Endodermal cell (in vitro differentiated cells): ENCODE measurements at regions not wholly inside any gene's neighbourhood (a gene's known extent, or its start where the extent isn't known, plus 50 kb on each side); places are given as distances from the start of the nearest gene placed in this dataset.

ENCODE experiments used
- DNase-seq: peaks from one replicate; pipeline ENCODE4 v3.0.0-alpha.2; 2017
- H3K27ac ChIP-seq: 2 replicates; pipeline ENCODE4 v1.5.1; 2013; ENCODE audit warnings: mild to moderate bottlenecking, low read depth, low read length, moderate library complexity
- H3K27me3 ChIP-seq: 2 replicates; pipeline ENCODE4 v1.6.1; 2013; ENCODE audit warnings: mild to moderate bottlenecking, low read length, moderate library complexity; ENCODE audit not compliant: insufficient read depth, control insufficient read depth, poor library complexity, severe bottlenecking
- H3K36me3 ChIP-seq: 2 replicates; pipeline ENCODE4 v1.7.0; 2013; ENCODE audit warnings: mild to moderate bottlenecking, low read length, moderate library complexity; ENCODE audit not compliant: control insufficient read depth, insufficient read depth
- H3K4me1 ChIP-seq: one replicate; pipeline ENCODE4 v1.7.0; 2013; ENCODE audit warnings: low read length; ENCODE audit not compliant: control insufficient read depth, insufficient read depth
- H3K4me3 ChIP-seq: 2 replicates; pipeline ENCODE4 v1.5.1; 2013; ENCODE audit warnings: mild to moderate bottlenecking, low read length, moderate library complexity
- H3K9ac ChIP-seq: 2 replicates; pipeline ENCODE4 v1.6.1; 2013; ENCODE audit warnings: mild to moderate bottlenecking, low read length, moderate library complexity; ENCODE audit not compliant: poor library complexity, severe bottlenecking; ENCODE audit errors: extremely low read depth
- H3K9me3 ChIP-seq: 2 replicates; pipeline ENCODE4 v1.6.1; 2013; ENCODE audit warnings: mild to moderate bottlenecking, low read length, moderate library complexity; ENCODE audit not compliant: control insufficient read depth
- H3K27ac Mint-ChIP-seq: 2 replicates; pipeline ENCODE4 v1.8.0; 2020; ENCODE audit warnings: mixed read lengths
- H3K27me3 Mint-ChIP-seq: 2 replicates; pipeline ENCODE4 v1.8.0; 2021; ENCODE audit warnings: mild to moderate bottlenecking, mixed read lengths; ENCODE audit not compliant: insufficient read depth
- H3K36me3 Mint-ChIP-seq: 2 replicates; pipeline ENCODE4 v1.8.0; 2020; ENCODE audit warnings: low read depth, mixed read lengths
- H3K4me1 Mint-ChIP-seq: 2 replicates; pipeline ENCODE4 v1.8.0; 2020; ENCODE audit warnings: mixed read lengths
- H3K4me3 Mint-ChIP-seq: 2 replicates; pipeline ENCODE4 v1.8.0; 2020; ENCODE audit warnings: mild to moderate bottlenecking, moderate library complexity, mixed read lengths
- H3K9me3 Mint-ChIP-seq: 2 replicates; pipeline ENCODE4 v1.8.0; 2020; ENCODE audit warnings: mild to moderate bottlenecking, mixed read lengths
- WGBS, 2 experiments: methylation state at CpG; one replicate each; pipeline versions ENCODE4 v1.1.5 to v1.1.7; 2013; ENCODE audit warnings: missing lambda C conversion rate in 2 of 2, mixed read lengths in 1 of 2; ENCODE audit not compliant: insufficient coverage in 1 of 2, insufficient read length in 1 of 2; 5-methylcytosine and 5-hydroxymethylcytosine counted together
- TF ChIP-seq, protein P1 (sequence below): fragments of 200-600 bp; sonication (generic); conservative IDR thresholded peaks from 2 replicates; pipeline ENCODE4 v1.5.0; 2021; ENCODE audit warnings: antibody characterized with exemption, mild to moderate bottlenecking

DNA sequence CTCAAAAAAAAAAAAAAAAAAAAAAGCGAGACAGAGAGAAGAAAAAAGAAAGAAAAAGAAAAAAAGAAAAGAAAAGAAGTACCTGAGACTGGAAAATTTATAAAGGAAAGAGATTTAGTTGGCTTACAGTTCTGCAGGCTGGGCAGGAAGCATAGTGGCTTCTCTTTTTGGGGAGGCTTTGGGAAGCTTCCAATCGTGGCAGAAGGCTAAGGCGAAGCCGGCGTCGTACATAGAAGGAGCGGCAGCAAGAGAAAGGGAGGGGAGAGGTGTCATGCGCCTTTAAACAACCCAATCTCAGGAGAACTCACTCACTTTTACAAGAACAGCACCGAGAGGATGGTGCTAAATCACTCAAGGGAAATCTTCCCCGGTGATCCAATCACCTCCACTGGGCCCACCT is 272.1 kb upstream of the FOXK1 start:
- Mint-ChIP-seq H3K27ac (no peak overlapping the region), H3K36me3 (no peaks in the 10 kb centered on the region), H3K27me3 (peaks cover 14% of the 10 kb centered on the region), H3K4me3 (no peak overlapping the region), H3K4me1 (no peaks in the 10 kb centered on the region), H3K9me3 (peaks cover 35% of the 10 kb centered on the region)
- Histone ChIP-seq H3K27me3 (no peaks in the 10 kb centered on the region), H3K27ac (no peak overlapping the region), H3K36me3 (no peaks in the 10 kb centered on the region), H3K4me1 (no peaks in the 10 kb centered on the region), H3K4me3 (no peak overlapping the region), H3K9ac (no peak overlapping the region), H3K9me3 (peaks cover 7% of the 10 kb centered on the region)
- WGBS, 2 experiments: 85 to 93% methylated on average over 7 to 9 of the region's 10 CpGs
- TF ChIP-seq, protein P1, sequence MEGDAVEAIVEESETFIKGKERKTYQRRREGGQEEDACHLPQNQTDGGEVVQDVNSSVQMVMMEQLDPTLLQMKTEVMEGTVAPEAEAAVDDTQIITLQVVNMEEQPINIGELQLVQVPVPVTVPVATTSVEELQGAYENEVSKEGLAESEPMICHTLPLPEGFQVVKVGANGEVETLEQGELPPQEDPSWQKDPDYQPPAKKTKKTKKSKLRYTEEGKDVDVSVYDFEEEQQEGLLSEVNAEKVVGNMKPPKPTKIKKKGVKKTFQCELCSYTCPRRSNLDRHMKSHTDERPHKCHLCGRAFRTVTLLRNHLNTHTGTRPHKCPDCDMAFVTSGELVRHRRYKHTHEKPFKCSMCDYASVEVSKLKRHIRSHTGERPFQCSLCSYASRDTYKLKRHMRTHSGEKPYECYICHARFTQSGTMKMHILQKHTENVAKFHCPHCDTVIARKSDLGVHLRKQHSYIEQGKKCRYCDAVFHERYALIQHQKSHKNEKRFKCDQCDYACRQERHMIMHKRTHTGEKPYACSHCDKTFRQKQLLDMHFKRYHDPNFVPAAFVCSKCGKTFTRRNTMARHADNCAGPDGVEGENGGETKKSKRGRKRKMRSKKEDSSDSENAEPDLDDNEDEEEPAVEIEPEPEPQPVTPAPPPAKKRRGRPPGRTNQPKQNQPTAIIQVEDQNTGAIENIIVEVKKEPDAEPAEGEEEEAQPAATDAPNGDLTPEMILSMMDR: no peak
- no peak for DNase-seq

DNA sequence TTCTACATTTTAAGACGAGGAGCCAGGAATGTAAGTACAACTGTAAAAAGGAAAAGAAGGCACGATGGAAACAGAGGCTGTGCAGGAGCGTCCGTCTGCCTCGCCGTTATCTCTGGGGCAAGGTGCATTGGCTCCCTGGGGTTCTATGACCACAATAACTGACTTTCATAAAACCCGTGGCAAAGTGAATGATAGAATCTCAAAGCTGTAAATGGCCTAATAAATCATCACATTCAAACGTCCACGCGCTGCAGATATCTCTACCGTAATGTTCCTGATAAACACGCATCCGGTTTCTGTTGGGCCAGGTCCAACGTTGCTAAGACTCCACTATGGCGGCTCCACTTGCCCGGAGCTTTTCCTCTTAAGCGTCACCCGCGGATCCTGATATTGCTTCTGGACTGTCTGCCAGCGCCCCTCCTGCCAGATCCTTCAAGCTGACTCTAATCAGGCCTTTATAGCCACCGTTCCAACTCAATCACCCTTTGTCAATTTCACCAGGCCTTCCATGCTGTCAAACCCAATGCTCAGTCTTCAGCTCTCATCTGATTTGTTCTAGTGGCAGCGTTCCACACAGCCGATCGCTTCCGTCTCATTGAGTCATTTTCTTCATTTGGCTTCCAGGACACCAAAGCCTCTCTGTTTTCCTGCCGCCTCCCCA is 265.6 kb upstream of the FOXK1 start:
- Mint-ChIP-seq H3K9me3 (peaks cover 69% of the 10 kb centered on the region), H3K4me3 (no peak overlapping the region), H3K27ac (no peak overlapping the region), H3K27me3 (peaks cover 3% of the 10 kb centered on the region), H3K36me3 (no peaks in the 10 kb centered on the region), H3K4me1 (no peaks in the 10 kb centered on the region)
- Histone ChIP-seq H3K9ac (no peak overlapping the region), H3K27me3 (no peaks in the 10 kb centered on the region), H3K36me3 (no peaks in the 10 kb centered on the region), H3K27ac (no peak overlapping the region), H3K4me3 (no peak overlapping the region), H3K9me3 (peaks cover 41% of the 10 kb centered on the region), H3K4me1 (no peaks in the 10 kb centered on the region)
- TF ChIP-seq, protein P1: no peak
- no peak for DNase-seq
- 79 to 82% methylated on average over 25 to 26 of the region's 26 CpGs for WGBS, 2 experiments

DNA sequence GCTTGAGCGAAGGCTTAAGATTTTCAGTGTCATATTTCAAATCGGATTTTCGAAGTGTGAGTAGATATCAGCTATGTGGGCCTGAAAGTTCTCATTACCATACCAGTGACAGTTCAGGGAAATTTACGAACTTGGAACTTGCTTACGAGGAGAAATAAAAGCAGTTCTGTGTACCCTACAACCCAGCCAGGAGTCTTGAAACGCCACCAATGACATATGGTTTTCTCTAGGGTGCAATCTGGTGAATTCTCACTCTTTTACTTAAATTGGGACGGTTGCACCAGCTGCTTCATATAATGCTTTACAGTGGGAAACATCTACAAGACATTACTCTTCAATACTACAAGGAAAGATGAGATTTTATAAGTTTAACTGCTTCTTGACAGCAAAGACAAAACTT is 253.6 kb upstream of the FOXK1 start:
- Histone ChIP-seq H3K4me1 (no peaks in the 10 kb centered on the region), H3K27ac (no peak overlapping the region), H3K9me3 (peaks cover 67% of the 10 kb centered on the region), H3K36me3 (no peaks in the 10 kb centered on the region), H3K9ac (no peak overlapping the region), H3K4me3 (no peak overlapping the region), H3K27me3 (no peaks in the 10 kb centered on the region)
- TF ChIP-seq, protein P1: no peak
- H3K9me3 Mint-ChIP-seq: peaks cover 68% of the 10 kb centered on the region
- DNase-seq: no peak
- no peak overlapping the region for H3K4me3 Mint-ChIP-seq
- H3K36me3 Mint-ChIP-seq: no peaks in the 10 kb centered on the region
- H3K27me3 Mint-ChIP-seq: peaks cover 1% of the 10 kb centered on the region
- H3K4me1 Mint-ChIP-seq: no peaks in the 10 kb centered on the region
- WGBS, 2 experiments: 71 to 82% methylated on average over 5 to 7 of the region's 7 CpGs
- no peak overlapping the region for H3K27ac Mint-ChIP-seq
